ENCODE measurements at regions not wholly inside any gene's neighbourhood (a gene's known extent, or its start where the extent isn't known, plus 50 kb on each side); places are given as distances from the start of the nearest gene placed in this dataset.
A peak's percentile ranks its signal among the peaks of the same experiment; 100 is the strongest.

DNA sequence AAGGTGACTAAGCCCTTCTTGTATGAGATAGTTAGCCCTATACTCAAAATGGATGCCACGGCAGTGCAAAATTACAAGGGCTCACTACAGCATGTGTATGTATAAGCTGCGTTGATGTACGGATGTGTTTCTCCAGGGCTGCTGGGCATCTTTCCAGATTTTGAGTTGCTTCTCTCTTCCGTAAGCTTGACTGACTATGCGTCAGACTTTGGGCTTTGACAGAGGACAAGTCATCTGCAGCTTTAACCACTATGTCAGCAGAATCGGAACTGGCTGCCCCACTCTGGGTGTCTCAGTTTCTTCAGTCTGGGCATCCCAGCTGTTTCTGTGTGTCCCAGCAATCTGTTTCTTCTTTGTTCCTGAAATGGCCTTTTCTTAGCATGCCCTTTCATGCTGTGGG lies 241.6 kb downstream of the BTBD3 start:
- TF ChIP-seq POLR2A (IDR thresholded peaks at IDR 0.05) (no peak), EP300 (IDR thresholded peaks at IDR 0.05) (no peak)
- TF ChIP-seq, protein P1, sequence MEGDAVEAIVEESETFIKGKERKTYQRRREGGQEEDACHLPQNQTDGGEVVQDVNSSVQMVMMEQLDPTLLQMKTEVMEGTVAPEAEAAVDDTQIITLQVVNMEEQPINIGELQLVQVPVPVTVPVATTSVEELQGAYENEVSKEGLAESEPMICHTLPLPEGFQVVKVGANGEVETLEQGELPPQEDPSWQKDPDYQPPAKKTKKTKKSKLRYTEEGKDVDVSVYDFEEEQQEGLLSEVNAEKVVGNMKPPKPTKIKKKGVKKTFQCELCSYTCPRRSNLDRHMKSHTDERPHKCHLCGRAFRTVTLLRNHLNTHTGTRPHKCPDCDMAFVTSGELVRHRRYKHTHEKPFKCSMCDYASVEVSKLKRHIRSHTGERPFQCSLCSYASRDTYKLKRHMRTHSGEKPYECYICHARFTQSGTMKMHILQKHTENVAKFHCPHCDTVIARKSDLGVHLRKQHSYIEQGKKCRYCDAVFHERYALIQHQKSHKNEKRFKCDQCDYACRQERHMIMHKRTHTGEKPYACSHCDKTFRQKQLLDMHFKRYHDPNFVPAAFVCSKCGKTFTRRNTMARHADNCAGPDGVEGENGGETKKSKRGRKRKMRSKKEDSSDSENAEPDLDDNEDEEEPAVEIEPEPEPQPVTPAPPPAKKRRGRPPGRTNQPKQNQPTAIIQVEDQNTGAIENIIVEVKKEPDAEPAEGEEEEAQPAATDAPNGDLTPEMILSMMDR (IDR thresholded peaks at IDR 0.05) = no peak
- WGBS, 3 donors = 94 to 98% (median 97%) methylated on average over 6 of the region's 6 CpGs
- no peaks in the 10 kb centered on the region for H3K36me3 ChIP-seq

DNA sequence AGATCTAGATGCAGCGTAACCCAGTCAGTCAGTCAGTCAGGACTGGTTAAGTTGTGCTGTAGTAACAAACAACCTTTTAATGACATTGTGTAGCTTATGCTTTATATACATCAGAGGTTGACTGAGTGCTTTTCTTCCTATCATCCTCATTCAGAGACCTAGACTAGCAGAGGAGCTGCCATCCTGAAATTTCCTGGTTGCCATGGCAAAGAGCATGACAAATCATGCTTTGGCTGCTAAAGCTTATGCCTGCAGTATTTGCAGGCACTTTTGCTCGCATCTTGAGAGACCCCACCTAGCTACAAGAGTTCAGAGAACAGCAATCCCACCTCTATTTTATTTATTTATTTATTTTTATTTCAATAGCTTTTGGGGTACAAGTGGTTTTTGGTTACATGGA lies 244.0 kb downstream of the BTBD3 start:
- TF ChIP-seq, protein P1 (IDR thresholded peaks at IDR 0.05) = no peak
- TF ChIP-seq POLR2A (IDR thresholded peaks at IDR 0.05) (no peak), EP300 (IDR thresholded peaks at IDR 0.05) (no peak)
- intact Hi-C loops (cut with DNase I) = no loop called here
- DNase-seq = no peak
- no peaks in the 10 kb centered on the region for H3K36me3 ChIP-seq
- no peak overlapping the region for H3K4me3 ChIP-seq
- H3K4me1 ChIP-seq (ENCODE audit: insufficient read depth) = no peaks in the 10 kb centered on the region
- no peak overlapping the region for H3K27ac ChIP-seq
- 92 to 95% (median 94%) methylated on average over 2 of the region's 2 CpGs for WGBS, 3 donors
- H3K9me3 ChIP-seq = no peaks in the 10 kb centered on the region
- no peaks in the 10 kb centered on the region for H3K27me3 ChIP-seq

More for the DNA sequence above, 241.6 kb downstream of the BTBD3 start:
- H3K27ac ChIP-seq = no peak overlapping the region
- H3K27me3 ChIP-seq = no peaks in the 10 kb centered on the region
- H3K4me3 ChIP-seq = no peak overlapping the region
- H3K9me3 ChIP-seq = no peaks in the 10 kb centered on the region
- intact Hi-C loops (cut with DNase I) = no loop called here
- DNase-seq = no peak
- H3K4me1 ChIP-seq (ENCODE audit: insufficient read depth) = no peaks in the 10 kb centered on the region

DNA sequence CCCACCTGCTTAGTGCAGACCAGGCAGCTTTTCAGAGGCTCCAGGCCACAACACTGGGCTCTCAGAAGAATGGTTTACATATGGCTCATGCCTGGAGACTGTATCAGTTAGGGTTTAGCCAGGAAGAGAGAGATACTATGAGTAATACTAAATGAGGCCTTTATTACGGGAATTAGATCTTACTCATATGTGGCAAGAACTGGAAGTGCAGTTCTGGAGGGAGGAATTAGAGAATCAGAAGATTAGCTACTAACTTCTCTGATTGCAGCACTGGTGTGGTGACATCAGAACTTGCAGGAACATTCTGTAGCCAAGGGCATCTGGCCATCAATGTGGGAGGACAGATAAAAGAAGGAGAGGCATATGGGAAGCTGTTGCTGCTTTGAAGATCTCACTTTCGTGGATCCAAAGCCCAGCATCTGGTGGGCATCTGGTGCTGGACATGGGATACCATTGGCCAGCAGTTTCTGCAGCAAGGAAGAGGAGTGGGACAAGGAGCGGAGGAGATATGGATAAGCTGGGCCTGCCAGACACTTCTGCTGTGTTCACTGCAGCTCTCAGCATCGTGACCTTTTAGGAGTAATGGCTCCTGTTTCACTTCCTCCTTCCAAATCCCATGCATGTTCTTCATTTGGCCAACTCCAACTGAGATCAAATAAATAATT lies 248.5 kb downstream of the BTBD3 start:
- 44 to 53% (median 46%) methylated on average over 4 of the region's 4 CpGs for WGBS, 3 donors
- intact Hi-C loops (cut with DNase I) = no loop called here
- no peak overlapping the region for H3K4me3 ChIP-seq
- no peaks in the 10 kb centered on the region for H3K36me3 ChIP-seq
- peak in 3 of 5 donors; percentile 7 to 57 (median 13) for DNase-seq
- TF ChIP-seq, protein P1 (IDR thresholded peaks at IDR 0.05) = no peak
- TF ChIP-seq EP300 (IDR thresholded peaks at IDR 0.05) = no peak
- no peak for TF ChIP-seq POLR2A (IDR thresholded peaks at IDR 0.05)
- H3K9me3 ChIP-seq = no peaks in the 10 kb centered on the region
- H3K27ac ChIP-seq = no peak overlapping the region
- H3K27me3 ChIP-seq = no peaks in the 10 kb centered on the region
- H3K4me1 ChIP-seq (ENCODE audit: insufficient read depth) = no peaks in the 10 kb centered on the region

DNA sequence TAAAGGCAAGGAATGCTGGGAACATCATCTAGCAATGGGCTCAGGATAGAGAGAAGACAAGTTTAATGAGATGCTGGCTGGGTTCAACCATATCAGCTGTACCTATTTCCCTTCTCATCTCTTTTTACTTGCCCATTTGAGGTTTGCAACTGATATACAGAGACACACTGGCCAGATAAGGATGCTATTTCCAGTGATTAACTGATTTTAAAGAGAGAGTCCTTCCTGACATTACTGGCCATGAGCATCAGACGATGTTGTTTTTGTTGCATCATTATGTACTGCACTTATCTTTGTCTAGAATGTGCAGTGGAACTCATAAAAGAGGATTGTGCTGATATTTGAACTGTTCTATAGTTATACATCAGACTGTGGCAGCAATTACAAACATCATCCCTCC lies 252.7 kb downstream of the BTBD3 start:
- no peak for DNase-seq
- H3K36me3 ChIP-seq = no peaks in the 10 kb centered on the region

More for the DNA sequence above, 252.7 kb downstream of the BTBD3 start:
- H3K9me3 ChIP-seq = no peaks in the 10 kb centered on the region
- H3K4me3 ChIP-seq = no peak overlapping the region
- TF ChIP-seq EP300 (IDR thresholded peaks at IDR 0.05) = no peak
- TF ChIP-seq POLR2A (IDR thresholded peaks at IDR 0.05) = no peak
- TF ChIP-seq, protein P1 (IDR thresholded peaks at IDR 0.05) = no peak
- no peaks in the 10 kb centered on the region for H3K27me3 ChIP-seq
- intact Hi-C loops (cut with DNase I) = no loop called here
- H3K27ac ChIP-seq = no peak overlapping the region
- no peaks in the 10 kb centered on the region for H3K4me1 ChIP-seq (ENCODE audit: insufficient read depth)
- 85 to 92% (median 91%) methylated on average over 1 of the region's 1 CpG for WGBS, 3 donors
